ENCODE measurements at regions not wholly inside any gene's neighbourhood (a gene's known extent, or its start where the extent isn't known, plus 50 kb on each side); places are given as distances from the start of the nearest gene placed in this dataset.

- DNase-seq: no peak
These were observed 308.0 kb downstream of the MAP2K6 start for GRCh38 chr17:69722518-69722917.

GRCh38 chr17:69723316-69723715 is 308.8 kb downstream of the MAP2K6 start:
- no peak for DNase-seq

GRCh38 chr17:69723741-69724140 is 309.2 kb downstream of the MAP2K6 start:
- DNase-seq: no peak

- no peak for DNase-seq
These were observed 309.7 kb downstream of the MAP2K6 start for GRCh38 chr17:69724238-69724637.

GRCh38 chr17:69725146-69725545 is 310.6 kb downstream of the MAP2K6 start:
- no peak for DNase-seq

- DNase-seq: no peak
These were observed 314.3 kb downstream of the MAP2K6 start for GRCh38 chr17:69728816-69729215.

GRCh38 chr17:69729944-69730343 is 315.4 kb downstream of the MAP2K6 start:
- DNase-seq: no peak

GRCh38 chr17:69732272-69732918 is 317.9 kb downstream of the MAP2K6 start:
- no peak for DNase-seq

GRCh38 chr17:69733171-69734012 is 318.9 kb downstream of the MAP2K6 start:
- DNase-seq: no peak

GRCh38 chr17:69734656-69735055 is 320.2 kb downstream of the MAP2K6 start:
- no peak for DNase-seq

- no peak for DNase-seq
These were observed 320.8 kb downstream of the MAP2K6 start for GRCh38 chr17:69735285-69735684.

- no peak for DNase-seq
These were observed 328.6 kb downstream of the MAP2K6 start for GRCh38 chr17:69743091-69743490.

- no peak for DNase-seq
These were observed 330.1 kb downstream of the MAP2K6 start for GRCh38 chr17:69744512-69745070.

GRCh38 chr17:69749911-69750310 is 325.1 kb upstream of the KCNJ16 start:
- DNase-seq: no peak

GRCh38 chr17:69757688-69758430 is 317.2 kb upstream of the KCNJ16 start:
- peak; percentile 93 for DNase-seq

- DNase-seq: peak; percentile 59
These were observed 314.5 kb upstream of the KCNJ16 start for GRCh38 chr17:69760562-69760961.

GRCh38 chr17:69761011-69761410 is 314.0 kb upstream of the KCNJ16 start:
- no peak for DNase-seq

GRCh38 chr17:69761767-69762321 is 313.2 kb upstream of the KCNJ16 start:
- DNase-seq: peak; percentile 80

- DNase-seq: no peak
These were observed 312.7 kb upstream of the KCNJ16 start for GRCh38 chr17:69762359-69762758.

GRCh38 chr17:69762766-69763165 is 312.3 kb upstream of the KCNJ16 start:
- DNase-seq: no peak

GRCh38 chr17:69763503-69763902 is 311.5 kb upstream of the KCNJ16 start:
- DNase-seq: no peak

- DNase-seq: peak; percentile 7
These were observed 310.9 kb upstream of the KCNJ16 start for GRCh38 chr17:69764146-69764545.

- DNase-seq: no peak
These were observed 306.0 kb upstream of the KCNJ16 start for GRCh38 chr17:69769050-69769449.

Measured in inflammatory macrophage treated with lipopolysaccharide for 4 hours (primary cell).